Globus pallidus (tissue), 1 donor: ENCODE measurements at regions not wholly inside any gene's neighbourhood (a gene's known extent, or its start where the extent isn't known, plus 50 kb on each side); places are given as distances from the start of the nearest gene placed in this dataset.
A peak's percentile ranks its signal among the peaks of the same experiment; 100 is the strongest.

Experiments used
- DNase-seq: peaks from one replicate; pipeline ENCODE4 v3.0.0-alpha.2; 2015; ENCODE audit warnings: low spot score

DNA sequence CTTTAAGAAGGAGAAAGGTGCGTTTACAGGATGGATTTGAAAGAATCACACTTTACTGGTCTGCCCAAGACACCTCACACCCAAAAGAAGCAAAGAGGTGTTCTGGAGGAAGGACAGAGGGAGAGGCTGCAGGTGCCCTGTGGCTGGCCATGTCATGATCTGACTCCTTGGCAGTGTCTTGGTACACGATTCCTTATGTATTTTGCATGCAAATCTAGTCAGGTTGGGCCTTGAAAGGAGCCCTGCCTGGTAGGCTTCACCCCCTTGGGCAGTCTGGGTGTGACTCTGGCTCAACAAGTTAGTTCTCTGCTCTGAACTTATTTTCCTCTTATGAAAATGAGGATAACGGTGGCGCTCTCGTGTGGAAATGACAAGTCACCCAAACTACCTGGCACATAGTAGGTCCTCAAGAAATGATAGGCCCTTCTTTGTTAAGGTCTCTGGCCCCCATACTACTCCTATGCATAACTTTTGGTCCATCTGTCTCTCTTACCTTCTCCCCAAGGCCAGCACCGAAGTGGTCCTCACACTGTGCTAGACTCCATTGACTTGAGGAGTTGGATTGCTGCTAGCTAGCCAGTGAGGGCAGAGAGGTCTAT lies 212.5 kb downstream of the SEMA6A start:
- no peak for DNase-seq

DNA sequence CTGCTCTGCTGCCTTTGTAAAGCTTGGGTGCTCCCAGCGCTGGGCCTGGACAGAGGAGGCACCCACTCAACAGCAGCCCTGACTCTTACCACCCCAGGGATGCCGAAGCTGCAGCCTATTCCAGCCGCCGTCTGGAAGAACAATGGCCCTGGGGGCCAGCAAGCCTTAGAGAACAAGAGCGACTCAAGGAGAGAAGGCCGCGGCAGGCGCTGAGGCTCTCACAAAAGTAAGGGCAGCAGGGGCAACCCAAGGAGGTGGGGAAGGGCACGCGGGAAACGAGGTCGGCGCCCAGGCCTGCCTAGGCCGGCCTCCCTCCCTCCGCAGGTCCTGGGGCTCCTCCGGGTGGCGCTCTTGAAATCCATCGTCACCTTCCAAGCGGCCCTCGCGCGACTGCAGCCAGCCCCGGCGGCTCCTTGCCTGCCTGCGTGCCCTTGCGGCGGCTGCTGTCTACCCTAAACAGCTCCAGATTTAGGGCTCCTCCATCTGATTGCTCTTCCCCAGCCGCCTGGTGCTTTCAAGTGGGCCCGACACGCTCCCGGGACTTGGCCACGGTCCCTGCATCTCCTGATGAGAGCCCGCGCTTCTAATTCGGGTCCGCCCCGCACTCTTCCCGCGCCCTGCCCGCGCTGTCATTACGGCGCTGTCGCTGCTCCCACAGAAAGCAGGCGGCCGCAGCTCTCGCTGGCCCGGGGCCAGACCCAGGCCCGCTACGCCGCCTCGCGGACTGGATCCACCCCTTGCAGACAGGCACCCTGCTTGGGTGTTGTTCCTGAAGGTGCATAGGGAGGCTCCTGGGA lies 213.3 kb downstream of the SEMA6A start:
- DNase-seq = peak; percentile 67

DNA sequence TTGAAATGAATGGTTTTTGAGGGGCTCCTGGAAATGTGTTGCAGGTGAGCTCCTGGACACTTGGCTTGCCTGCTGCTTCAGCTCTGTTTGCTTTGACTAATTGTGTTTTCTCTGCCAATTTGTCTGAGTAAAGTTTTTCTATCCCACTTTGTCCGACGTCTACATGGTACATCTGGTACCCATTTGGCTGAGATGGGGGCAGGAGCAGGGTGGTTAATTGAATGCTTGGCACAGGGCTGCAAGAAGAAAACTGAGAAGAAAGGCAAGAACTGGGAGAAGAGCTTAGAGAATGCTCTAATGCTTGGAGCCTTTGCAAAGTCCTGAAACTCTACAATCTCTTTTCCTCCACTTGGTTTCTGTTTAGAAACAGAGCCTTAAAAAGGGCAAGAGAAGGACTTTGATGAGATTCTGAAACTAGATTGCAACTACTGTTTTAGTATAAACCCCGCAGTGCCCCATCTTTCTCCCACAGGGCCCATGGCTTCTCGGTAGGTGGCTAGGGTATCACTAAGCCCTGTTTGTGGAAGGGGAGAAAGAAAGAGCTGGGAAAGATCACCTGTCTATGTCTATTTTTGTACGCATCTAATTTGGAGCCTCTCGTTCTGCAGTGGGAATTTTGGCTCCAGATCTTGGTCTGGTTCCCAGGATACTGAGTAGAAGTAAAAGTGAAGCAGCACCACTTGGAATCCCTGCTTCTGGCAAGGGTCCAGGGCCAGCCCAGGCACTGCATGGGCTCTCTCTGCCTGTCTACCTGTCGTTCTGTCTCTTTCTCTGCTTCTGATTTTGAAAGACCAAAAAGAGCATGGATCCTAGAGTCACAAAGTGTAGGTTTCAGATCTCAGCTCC lies 214.4 kb downstream of the SEMA6A start:
- DNase-seq = peak; percentile 24

DNA sequence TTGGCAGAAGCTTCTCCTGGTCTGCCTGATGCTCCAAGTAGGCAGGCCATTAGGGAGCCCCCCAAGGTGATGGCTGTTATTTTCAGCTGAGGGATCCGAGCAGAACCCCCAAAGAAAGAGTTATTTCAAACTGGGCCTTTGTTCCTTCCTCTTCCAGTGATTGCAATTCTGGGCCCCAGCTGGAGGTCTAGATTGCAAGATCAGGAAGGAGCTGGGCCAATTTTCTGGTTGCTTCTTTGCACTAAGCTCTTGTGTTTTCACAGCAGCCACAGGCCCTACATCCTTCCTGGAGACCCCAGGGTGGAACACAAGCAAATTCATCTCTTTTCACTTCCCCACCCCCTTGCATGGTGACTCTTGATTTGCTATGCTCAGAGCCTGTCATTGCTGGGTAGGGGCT lies 215.0 kb downstream of the SEMA6A start:
- DNase-seq = peak; percentile 23

DNA sequence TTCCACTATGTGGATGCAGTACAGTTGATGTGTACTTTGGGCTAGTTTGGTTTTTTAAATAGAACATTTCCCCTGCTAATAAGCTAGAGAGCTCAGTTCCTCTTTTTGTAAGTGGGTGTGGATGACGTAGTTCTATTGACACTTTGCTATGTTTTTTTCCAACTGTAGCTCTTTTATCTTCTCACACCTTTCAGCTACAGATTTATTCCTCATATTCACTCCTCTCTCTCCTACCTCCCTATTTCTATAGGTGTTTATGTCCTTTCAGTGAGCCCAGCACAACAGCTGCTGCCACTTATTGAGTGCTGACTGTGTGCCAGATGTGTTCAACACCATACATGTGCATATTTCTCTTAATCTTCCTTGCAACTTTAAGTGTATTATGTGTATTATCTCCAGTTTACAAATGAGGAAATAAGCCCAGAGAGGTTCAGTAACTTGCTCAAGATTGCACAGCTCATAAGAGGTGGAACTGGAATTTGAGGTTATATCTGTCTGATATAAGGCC lies 215.7 kb downstream of the SEMA6A start:
- no peak for DNase-seq

DNA sequence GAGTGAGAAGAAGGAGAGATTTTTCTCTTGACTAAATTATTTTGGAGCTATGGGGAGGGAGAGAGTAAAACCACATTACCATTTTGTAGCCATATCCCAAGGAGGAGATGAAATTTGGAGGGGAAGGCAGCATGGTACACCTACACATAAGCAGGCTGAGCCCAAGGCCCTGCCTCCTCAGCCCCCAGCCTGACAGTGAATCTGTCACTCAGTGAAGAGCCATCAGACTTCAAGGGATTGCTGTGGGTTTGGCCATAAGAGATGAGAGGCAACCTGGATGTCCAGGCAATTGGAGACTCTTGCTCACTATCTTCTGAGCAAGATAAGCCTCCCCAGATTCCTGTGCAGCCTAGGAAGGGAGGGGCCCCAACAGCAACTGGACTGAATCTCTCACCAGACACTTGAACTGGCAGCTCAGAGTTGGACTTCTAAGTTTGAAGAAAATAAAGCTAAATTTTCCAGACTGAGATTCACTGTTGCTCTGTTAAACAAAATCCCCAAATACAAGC lies 216.6 kb downstream of the SEMA6A start:
- no peak for DNase-seq

DNA sequence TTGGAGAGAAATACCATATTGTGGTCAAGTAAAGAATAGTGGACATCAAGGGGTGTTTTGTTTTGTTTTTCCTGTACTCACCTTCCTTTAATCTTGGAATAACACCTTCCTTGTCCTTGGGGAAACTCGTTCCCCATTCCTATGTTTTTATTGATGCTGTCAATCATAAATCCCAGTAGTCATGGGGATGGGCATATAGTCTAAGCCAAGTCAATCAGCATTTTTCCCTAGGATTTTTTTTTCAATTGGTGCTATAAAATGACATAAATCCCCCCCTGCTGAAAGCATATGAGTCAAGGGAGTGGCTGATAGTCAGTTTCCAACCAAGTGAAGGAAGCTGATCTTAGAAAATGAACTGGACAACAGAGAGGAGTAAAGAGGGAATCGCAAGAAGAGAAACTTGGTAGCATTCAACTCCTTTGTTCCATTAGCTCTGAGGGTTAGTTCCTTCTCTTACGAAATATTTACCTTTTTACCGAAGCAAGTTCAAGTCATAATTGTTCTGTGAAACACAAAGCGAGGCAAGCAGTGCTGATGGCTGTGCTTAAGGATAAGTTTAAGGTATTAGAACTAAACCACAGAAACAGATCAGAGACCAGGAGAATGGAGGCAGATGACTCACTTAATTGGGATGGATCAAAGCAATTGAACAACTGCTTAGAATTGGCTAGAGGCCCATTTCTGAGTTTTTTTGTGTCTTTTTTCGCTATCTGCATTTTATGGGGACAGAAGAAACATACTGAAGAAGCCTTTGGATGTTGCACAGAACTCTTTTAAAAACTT lies 218.6 kb downstream of the SEMA6A start:
- no peak for DNase-seq

DNA sequence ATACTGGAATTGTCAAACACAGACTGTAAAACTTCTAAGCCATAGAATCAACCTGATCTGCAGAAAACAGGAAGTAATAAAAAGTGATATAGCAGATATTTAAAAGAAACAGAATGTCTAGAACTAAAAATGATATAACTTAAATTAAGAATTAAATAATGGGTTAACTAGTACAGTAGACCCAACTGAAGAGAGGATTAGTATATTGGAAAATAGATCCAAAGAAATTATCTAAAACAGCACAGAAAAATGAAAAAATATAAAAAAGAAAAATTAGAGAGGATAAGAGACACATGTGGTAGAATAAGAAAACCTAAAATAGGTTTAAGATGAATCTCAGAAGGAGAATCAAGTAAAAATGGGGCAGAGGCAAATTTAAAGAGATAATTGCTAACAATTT lies 219.9 kb downstream of the SEMA6A start:
- DNase-seq = no peak

DNA sequence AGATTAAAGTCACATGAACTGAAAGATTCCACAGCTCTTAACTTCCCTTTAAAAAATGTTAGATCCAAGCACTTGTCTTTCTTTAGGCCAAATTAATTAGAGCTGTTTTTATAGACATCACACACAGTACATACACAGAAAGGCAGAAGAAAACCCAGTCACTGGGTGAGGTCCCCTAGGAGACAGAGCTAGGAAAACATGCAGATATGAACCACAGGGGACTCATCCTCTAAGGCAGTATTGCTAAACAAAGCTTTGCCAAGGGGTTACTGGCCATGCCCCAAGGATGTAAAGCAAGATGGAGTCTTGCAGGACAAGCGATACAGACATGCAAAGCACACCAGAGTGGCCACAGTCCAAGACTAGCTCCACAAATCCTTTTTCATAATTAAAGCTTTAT lies 227.0 kb downstream of the SEMA6A start:
- no peak for DNase-seq

DNA sequence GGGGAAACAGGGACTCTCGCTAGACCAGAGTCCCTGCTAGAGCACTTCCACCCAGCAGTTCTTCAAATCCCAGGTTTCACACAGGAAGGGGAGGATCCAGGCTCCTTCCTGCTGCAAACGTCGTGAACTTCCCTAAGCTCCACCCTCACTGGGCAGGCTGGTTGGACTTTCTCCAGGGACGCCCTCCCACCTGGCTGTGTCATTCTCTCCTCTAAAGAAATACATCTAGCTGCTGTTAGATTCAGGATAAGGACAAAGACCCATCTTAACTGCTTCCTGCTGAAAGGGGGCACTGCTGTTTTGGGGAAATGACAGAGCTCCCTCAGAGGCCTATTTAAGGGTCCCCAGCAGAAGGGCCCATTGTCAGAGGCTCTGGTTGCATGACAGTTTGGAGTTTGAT lies 230.7 kb downstream of the SEMA6A start:
- DNase-seq = no peak
